ENCODE measurements at regions not wholly inside any gene's neighbourhood (a gene's known extent, or its start where the extent isn't known, plus 50 kb on each side); places are given as distances from the start of the nearest gene placed in this dataset.

GRCh38 chr9:82512728-82513127, 524.2 kb downstream of the SPATA31D1 start:
- no peak for TF ChIP-seq CTCF (IDR thresholded peaks at IDR 0.05; ENCODE audit: insufficient read depth, low read length, poor library complexity, severe bottlenecking)
- no peak for TF ChIP-seq EZH2phosphoT487 (conservative IDR thresholded peaks at IDR 0.05; ENCODE audit: low read length)
